Activated CD4-positive, alpha-beta T cell treated with anti-CD3 and anti-CD28 coated beads for 36 hours (primary cell): ENCODE measurements at regions not wholly inside any gene's neighbourhood (a gene's known extent, or its start where the extent isn't known, plus 50 kb on each side); places are given as distances from the start of the nearest gene placed in this dataset.
"Not testable (repeated sequence)": the region's sequence is repeated elsewhere in the genome, so short reads cannot be mapped to it uniquely, and the experiment has no call there.

Experiments
- ATAC-seq: fragments of 200-7000 bp; cut with Tn5 transposase; one replicate; pipeline ENCODE4 v1.10.0; 2021; ENCODE audit warnings: mild to moderate bottlenecking, moderate library complexity
- CTCF ChIA-PET: fragments of 350-600 bp; sonication (Branson Sonifier 250); formaldehyde crosslinking; loops from one replicate; lab custom pipeline; 2021; ENCODE audit warnings: antibody characterized with exemption; lab: Charles Lee
- POLR2A ChIA-PET: fragments of 350-600 bp; sonication (Branson Sonifier 250); formaldehyde crosslinking; loops from one replicate; lab custom pipeline; 2021; ENCODE audit warnings: antibody characterized with exemption, inconsistent platforms; lab: Charles Lee
- DNase-seq: peaks from one replicate; pipeline ENCODE4 v3.0.0-alpha.2; 2020
- H3K27ac Mint-ChIP-seq: one replicate; pipeline ENCODE4 v1.8.0; 2021; ENCODE audit warnings: mixed read lengths
- H3K27me3 Mint-ChIP-seq: one replicate; pipeline ENCODE4 v1.8.0; 2021; ENCODE audit warnings: mixed read lengths
- H3K36me3 Mint-ChIP-seq: one replicate; pipeline ENCODE4 v1.8.0; 2021; ENCODE audit warnings: low read depth, mixed read lengths
- H3K4me1 Mint-ChIP-seq: one replicate; pipeline ENCODE4 v1.8.0; 2021; ENCODE audit warnings: mixed read lengths
- H3K4me3 Mint-ChIP-seq: one replicate; pipeline ENCODE4 v1.8.0; 2021; ENCODE audit warnings: mild to moderate bottlenecking, moderate library complexity, mixed read lengths
- H3K9me3 Mint-ChIP-seq: one replicate; pipeline ENCODE4 v1.8.0; 2021; ENCODE audit warnings: low read depth, mixed read lengths
- intact Hi-C, 2 experiments: fragments of 100-400 bp; cut with DNase I in 1 of 2; cut with micrococcal nuclease in 1 of 2; formaldehyde crosslinking; loops; one replicate each; pipeline versions ENCODE4 v1.14.2 to v1.15.1; 2022 to 2024; cut with DNase I, micrococcal nuclease

GRCh38 chr9:30039712-30040111 lies 2344.7 kb upstream of the ACO1 start:
- CTCF ChIA-PET: no interaction called here
- no peaks in the 10 kb centered on the region for H3K4me1 Mint-ChIP-seq

GRCh38 chr9:30048396-30048795 lies 2336.0 kb upstream of the ACO1 start:
- H3K36me3 Mint-ChIP-seq: no peaks in the 10 kb centered on the region
- no peaks in the 10 kb centered on the region for H3K4me1 Mint-ChIP-seq
- ChIA-PET CTCF (no interaction called here), POLR2A (no interaction called here)
- H3K27ac Mint-ChIP-seq: no peak overlapping the region
- no peaks in the 10 kb centered on the region for H3K27me3 Mint-ChIP-seq
- ATAC-seq (no peak), DNase-seq (no peak)
- H3K9me3 Mint-ChIP-seq: no peaks in the 10 kb centered on the region
- intact Hi-C loops: no loop called here
- no peak overlapping the region for H3K4me3 Mint-ChIP-seq

More at GRCh38 chr9:30039712-30040111, 2344.7 kb upstream of the ACO1 start:
- no peak overlapping the region for H3K4me3 Mint-ChIP-seq
- no peaks in the 10 kb centered on the region for H3K9me3 Mint-ChIP-seq
- no peak overlapping the region for H3K27ac Mint-ChIP-seq
- POLR2A ChIA-PET: no interaction called here
- no peaks in the 10 kb centered on the region for H3K27me3 Mint-ChIP-seq
- intact Hi-C loops: no loop called here
- no peaks in the 10 kb centered on the region for H3K36me3 Mint-ChIP-seq
- DNase-seq (no peak), ATAC-seq (no peak)

DNA sequence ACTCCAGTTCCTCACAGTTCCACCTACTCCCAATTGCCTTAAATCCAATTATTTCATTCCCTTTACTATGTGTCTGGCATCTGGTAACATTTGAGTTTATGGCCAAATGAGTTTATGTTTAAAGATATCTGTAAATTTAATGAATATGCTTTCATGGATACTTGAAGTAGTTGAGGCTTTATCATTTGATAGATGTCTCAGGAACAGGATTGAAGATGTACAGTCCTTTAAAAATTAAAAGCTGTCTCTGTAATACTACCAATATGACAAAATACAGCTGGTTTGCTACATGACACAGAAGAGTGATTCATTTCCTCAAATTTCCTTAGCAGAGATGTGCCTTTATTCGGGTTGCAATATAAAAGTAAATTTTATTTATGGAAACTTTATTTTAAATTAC lies 2326.0 kb upstream of the ACO1 start:
- Mint-ChIP-seq H3K4me3 (no peak overlapping the region), H3K27me3 (no peaks in the 10 kb centered on the region), H3K27ac (no peak overlapping the region), H3K9me3 (no peaks in the 10 kb centered on the region), H3K36me3 (no peaks in the 10 kb centered on the region), H3K4me1 (no peaks in the 10 kb centered on the region)
- ATAC-seq (no peak), DNase-seq (no peak)
- ChIA-PET CTCF (no interaction called here), POLR2A (no interaction called here)
- intact Hi-C loops: no loop called here

DNA sequence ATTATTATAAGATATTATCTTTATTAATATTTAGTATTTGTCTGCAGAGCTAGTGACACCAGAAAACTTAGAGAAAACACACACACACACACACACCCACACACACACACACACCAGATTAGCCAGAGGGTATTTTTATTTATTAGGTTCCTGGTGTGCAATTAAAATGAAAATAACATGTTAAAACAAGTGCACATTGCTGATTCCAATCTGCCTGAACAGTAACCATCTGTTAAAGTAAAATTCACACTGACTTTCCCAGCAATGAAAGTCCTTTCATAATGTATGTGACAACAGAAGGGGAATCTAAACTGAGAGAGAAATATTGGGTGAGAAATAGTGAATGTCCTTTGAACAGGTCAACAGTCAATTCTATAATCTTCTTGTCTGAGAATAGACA lies 2323.5 kb upstream of the ACO1 start:
- no peak overlapping the region for H3K4me3 Mint-ChIP-seq
- no peaks in the 10 kb centered on the region for H3K4me1 Mint-ChIP-seq
- no peaks in the 10 kb centered on the region for H3K36me3 Mint-ChIP-seq
- ATAC-seq (no peak), DNase-seq (no peak)
- no peaks in the 10 kb centered on the region for H3K9me3 Mint-ChIP-seq
- no peaks in the 10 kb centered on the region for H3K27me3 Mint-ChIP-seq
- CTCF ChIA-PET: no interaction called here
- H3K27ac Mint-ChIP-seq: no peak overlapping the region
- POLR2A ChIA-PET: no interaction called here
- intact Hi-C loops: no loop called here

DNA sequence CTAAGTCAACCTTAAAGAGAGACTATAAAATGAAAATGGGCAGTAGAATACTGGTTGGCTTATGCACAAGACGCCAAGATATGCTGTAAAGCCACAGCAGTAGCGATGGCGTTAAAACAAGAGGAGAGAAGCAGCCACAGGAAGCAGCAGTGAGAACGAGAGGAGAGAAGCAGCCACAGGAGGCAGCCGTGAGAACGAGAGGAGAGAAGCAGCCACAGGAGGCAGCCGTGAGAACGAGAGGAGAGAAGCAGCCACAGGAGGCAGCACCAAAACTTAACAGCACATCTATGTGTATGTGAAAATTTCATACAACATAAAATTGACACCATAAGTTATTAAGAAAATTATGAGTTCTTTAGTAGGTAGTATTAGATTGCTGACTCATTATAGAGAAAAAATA lies 2318.6 kb upstream of the ACO1 start:
- ATAC-seq: no peak
- POLR2A ChIA-PET: no interaction called here
- H3K27ac Mint-ChIP-seq: no peak overlapping the region
- H3K4me1 Mint-ChIP-seq: no peaks in the 10 kb centered on the region
- no peak for DNase-seq
- CTCF ChIA-PET: no interaction called here
- no peak overlapping the region for H3K4me3 Mint-ChIP-seq
- H3K36me3 Mint-ChIP-seq: no peaks in the 10 kb centered on the region
- intact Hi-C loops: no loop called here
- H3K27me3 Mint-ChIP-seq: no peaks in the 10 kb centered on the region
- no peaks in the 10 kb centered on the region for H3K9me3 Mint-ChIP-seq

- POLR2A ChIA-PET, H3K9me3 Mint-ChIP-seq, H3K4me1 Mint-ChIP-seq, intact Hi-C loops, DNase-seq, H3K4me3 Mint-ChIP-seq, H3K36me3 Mint-ChIP-seq, H3K27ac Mint-ChIP-seq, ATAC-seq, H3K27me3 Mint-ChIP-seq, CTCF ChIA-PET: not testable (repeated sequence)
Observed at GRCh38 chr9:30069236-30069635, 2315.2 kb upstream of the ACO1 start.

DNA sequence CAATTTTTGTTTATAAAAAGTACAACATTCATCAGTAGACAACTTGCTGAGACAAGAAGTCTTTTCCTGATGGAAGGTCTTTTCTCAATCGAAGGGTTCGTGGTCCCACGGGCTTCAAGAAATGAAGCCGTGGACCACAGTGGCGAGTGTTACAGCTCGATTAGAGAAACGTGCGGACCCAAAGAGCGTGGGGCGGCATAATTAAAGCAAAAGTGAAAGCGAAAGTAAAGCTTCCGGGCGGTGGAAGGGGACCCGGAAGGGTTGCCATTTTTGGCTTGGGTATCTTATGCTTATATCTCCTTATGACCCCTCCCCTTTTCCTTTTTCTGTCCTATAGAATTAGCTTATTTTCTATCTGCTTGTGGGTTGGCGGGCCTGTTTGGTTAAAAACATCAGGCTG lies 2309.4 kb upstream of the ACO1 start:
- Mint-ChIP-seq H3K36me3 (no peaks in the 10 kb centered on the region), H3K27ac (no peak overlapping the region), H3K4me1 (peaks cover 19% of the 10 kb centered on the region), H3K4me3 (no peak overlapping the region), H3K9me3 (peaks cover 19% of the 10 kb centered on the region), H3K27me3 (peaks cover 5% of the 10 kb centered on the region)
- intact Hi-C loops: no loop called here
- DNase-seq (no peak), ATAC-seq (peak; percentile 21)
- CTCF ChIA-PET: no interaction called here
- POLR2A ChIA-PET: no interaction called here

GRCh38 chr9:30075451-30076199 lies 2308.8 kb upstream of the ACO1 start:
- POLR2A ChIA-PET: no interaction called here
- Mint-ChIP-seq H3K4me1 (peaks cover 19% of the 10 kb centered on the region), H3K27me3 (peaks cover 5% of the 10 kb centered on the region), H3K4me3 (no peak overlapping the region), H3K27ac (no peak overlapping the region), H3K36me3 (no peaks in the 10 kb centered on the region), H3K9me3 (peaks cover 19% of the 10 kb centered on the region)
- intact Hi-C loops: loop anchor here (2.0 kb wide), 2 partner anchors 21 to 1197 kb away; no protein-coding TSS in a partner anchor
- peak; percentile 90 for ATAC-seq
- CTCF ChIA-PET: no interaction called here
- peak; percentile 70 for DNase-seq

- peaks cover 16% of the 10 kb centered on the region for H3K9me3 Mint-ChIP-seq
- peaks cover 5% of the 10 kb centered on the region for H3K27me3 Mint-ChIP-seq
- peaks cover 19% of the 10 kb centered on the region for H3K4me1 Mint-ChIP-seq
- H3K4me3 Mint-ChIP-seq: no peak overlapping the region
- intact Hi-C loops: no loop called here
- CTCF ChIA-PET: no interaction called here
- DNase-seq (no peak), ATAC-seq (no peak)
- no peak overlapping the region for H3K27ac Mint-ChIP-seq
- no peaks in the 10 kb centered on the region for H3K36me3 Mint-ChIP-seq
- POLR2A ChIA-PET: no interaction called here
Observed at GRCh38 chr9:30078195-30078594, 2306.2 kb upstream of the ACO1 start.

DNA sequence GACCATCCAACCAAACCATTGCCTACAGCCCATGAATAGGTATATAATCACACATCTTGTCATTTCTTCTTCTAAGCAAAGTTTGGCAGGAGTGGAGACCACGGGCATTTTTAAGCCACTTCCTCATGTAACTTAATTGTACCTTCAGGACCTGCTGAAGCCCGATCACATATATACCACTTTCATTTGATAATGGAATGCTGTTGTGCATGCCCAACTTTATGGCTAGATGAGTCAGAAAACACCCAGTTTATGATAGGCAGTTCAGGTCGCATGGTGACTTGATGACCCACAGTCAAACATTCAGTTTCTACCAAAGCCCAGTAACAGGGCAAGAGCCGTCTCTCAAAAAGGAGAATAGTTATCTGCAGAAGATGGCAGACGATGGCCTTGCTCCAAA lies 2295.0 kb upstream of the ACO1 start:
- DNase-seq: no peak
- H3K4me1 Mint-ChIP-seq: no peaks in the 10 kb centered on the region
- peaks cover 2% of the 10 kb centered on the region for H3K9me3 Mint-ChIP-seq
- intact Hi-C loops: no loop called here
- ChIA-PET CTCF (interaction anchor here (0.6 kb wide), 1 partner anchor 26 kb away, joined by 3 read pairs; no protein-coding TSS in a partner anchor), POLR2A (no interaction called here)
- no peaks in the 10 kb centered on the region for H3K36me3 Mint-ChIP-seq
- no peak for ATAC-seq
- H3K4me3 Mint-ChIP-seq: no peak overlapping the region
- H3K27me3 Mint-ChIP-seq: no peaks in the 10 kb centered on the region
- no peak overlapping the region for H3K27ac Mint-ChIP-seq

DNA sequence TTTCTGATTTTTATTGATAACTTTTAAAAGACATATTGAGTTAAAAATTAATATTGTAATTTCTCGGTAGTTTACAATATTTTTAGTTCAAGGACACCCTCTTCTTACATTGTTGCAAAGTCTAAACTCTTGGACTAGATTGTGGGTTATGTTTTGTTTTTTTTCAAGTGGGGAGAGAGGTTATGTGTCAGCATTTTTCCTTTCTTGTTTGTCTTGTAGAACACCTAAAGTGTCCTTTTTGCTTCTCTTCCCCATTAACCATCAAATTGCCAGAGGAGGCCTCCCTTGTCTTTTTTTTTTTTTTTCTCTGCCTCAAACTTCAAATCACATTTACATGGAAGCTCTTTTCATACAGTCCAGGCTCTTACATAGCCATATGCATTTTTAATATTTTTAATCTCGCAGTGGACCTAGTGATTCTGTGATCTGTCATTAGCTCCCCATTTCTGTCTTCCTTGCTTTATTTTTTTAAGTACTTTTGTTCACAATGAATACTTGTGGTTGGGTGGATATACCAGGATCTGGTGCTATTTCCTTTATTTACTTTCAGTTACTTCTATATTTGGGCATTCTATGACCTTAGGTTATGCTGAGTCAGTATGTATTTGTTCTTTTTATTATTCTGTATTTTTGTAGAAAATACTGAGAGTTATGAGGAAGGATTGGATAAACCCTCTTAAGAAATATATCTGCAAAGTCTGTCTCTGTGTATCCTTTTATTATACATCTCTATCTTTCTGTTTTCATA lies 2280.6 kb upstream of the ACO1 start:
- intact Hi-C loops: no loop called here
- no peaks in the 10 kb centered on the region for H3K27me3 Mint-ChIP-seq

DNA sequence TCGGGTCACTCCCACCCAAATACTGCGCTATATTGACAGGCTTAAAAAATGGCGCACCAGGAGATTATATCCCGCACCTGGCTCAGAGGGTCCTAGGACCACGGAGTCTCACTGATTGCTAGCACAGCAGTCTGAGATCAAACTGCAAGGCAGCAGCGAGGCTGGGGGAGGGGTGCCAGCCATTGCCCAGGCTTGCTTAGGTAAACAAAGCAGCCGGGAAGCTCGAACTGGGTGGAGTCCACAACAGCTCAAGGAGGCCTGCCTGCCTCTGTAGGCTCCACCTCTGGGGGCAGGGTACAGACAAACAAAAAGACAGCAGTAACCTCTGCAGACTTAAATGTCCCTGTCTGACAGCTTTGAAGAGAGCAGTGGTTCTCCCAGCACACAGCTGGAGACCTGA lies 2277.3 kb upstream of the ACO1 start:
- H3K9me3 Mint-ChIP-seq, H3K4me1 Mint-ChIP-seq, H3K36me3 Mint-ChIP-seq, intact Hi-C loops, CTCF ChIA-PET, POLR2A ChIA-PET, ATAC-seq, H3K4me3 Mint-ChIP-seq, H3K27me3 Mint-ChIP-seq, DNase-seq, H3K27ac Mint-ChIP-seq: not testable (repeated sequence)

More for the DNA sequence above, 2280.6 kb upstream of the ACO1 start:
- DNase-seq (no peak), ATAC-seq (no peak)
- POLR2A ChIA-PET: no interaction called here
- CTCF ChIA-PET: no interaction called here
- Mint-ChIP-seq H3K4me3 (no peak overlapping the region), H3K9me3 (peaks cover 6% of the 10 kb centered on the region), H3K4me1 (no peaks in the 10 kb centered on the region), H3K27ac (no peak overlapping the region), H3K36me3 (no peaks in the 10 kb centered on the region)
